AG09309 (cell line): ENCODE measurements at regions not wholly inside any gene's neighbourhood (a gene's known extent, or its start where the extent isn't known, plus 50 kb on each side); places are given as distances from the start of the nearest gene placed in this dataset.
"Not testable (repeated sequence)": the region's sequence is repeated elsewhere in the genome, so short reads cannot be mapped to it uniquely, and the experiment has no call there.

Source experiments
- DNase-seq: peaks from one replicate; pipeline ENCODE4 v3.0.0-alpha.2; 2010; ENCODE audit warnings: low read depth
- H3K4me3 ChIP-seq: 2 replicates; pipeline ENCODE4 v1.5.1; 2011; ENCODE audit warnings: mild to moderate bottlenecking, low read depth, low read length, moderate library complexity; ENCODE audit not compliant: control insufficient read depth
- CTCF ChIP-seq: IDR thresholded peaks from 2 replicates; pipeline ENCODE4 v1.5.1; 2011; ENCODE audit warnings: mild to moderate bottlenecking, low read depth, low read length, inconsistent platforms; ENCODE audit not compliant: insufficient read depth, control insufficient read depth; ENCODE audit errors: missing control alignments

GRCh38 chr9:3650994-3651622, 125.3 kb upstream of the RFX3 start:
- no peak for DNase-seq
- no peak overlapping the region for H3K4me3 ChIP-seq
- TF ChIP-seq CTCF, result no peak

- no peak for TF ChIP-seq CTCF
- H3K4me3 ChIP-seq, result no peak overlapping the region
- DNase-seq, result no peak
Measured at GRCh38 chr9:3648722-3649246, 123.0 kb upstream of the RFX3 start.

GRCh38 chr9:3648266-3648665, 122.5 kb upstream of the RFX3 start:
- no peak overlapping the region for H3K4me3 ChIP-seq
- TF ChIP-seq CTCF, result no peak
- DNase-seq, result no peak

- DNase-seq, result no peak
- no peak for TF ChIP-seq CTCF
- H3K4me3 ChIP-seq, result no peak overlapping the region
Measured at GRCh38 chr9:3647652-3648051, 121.9 kb upstream of the RFX3 start.

- no peak for DNase-seq
- no peak overlapping the region for H3K4me3 ChIP-seq
- TF ChIP-seq CTCF, result no peak
Measured at GRCh38 chr9:3646226-3646625, 120.4 kb upstream of the RFX3 start.

- H3K4me3 ChIP-seq, DNase-seq: not testable (repeated sequence)
Measured at GRCh38 chr9:3642075-3642474, 116.3 kb upstream of the RFX3 start.

GRCh38 chr9:3629495-3629894, 103.7 kb upstream of the RFX3 start:
- H3K4me3 ChIP-seq, result no peak overlapping the region
- no peak for TF ChIP-seq CTCF
- DNase-seq, result no peak
